Suppressor macrophage treated with lipopolysaccharide for 4 hours (primary cell): ENCODE measurements at regions not wholly inside any gene's neighbourhood (a gene's known extent, or its start where the extent isn't known, plus 50 kb on each side); places are given as distances from the start of the nearest gene placed in this dataset.
"Not testable (repeated sequence)": the region's sequence is repeated elsewhere in the genome, so short reads cannot be mapped to it uniquely, and the experiment has no call there.

Source experiments
- DNase-seq: peaks from one replicate; pipeline ENCODE4 v3.0.0-alpha.2; 2020

DNA sequence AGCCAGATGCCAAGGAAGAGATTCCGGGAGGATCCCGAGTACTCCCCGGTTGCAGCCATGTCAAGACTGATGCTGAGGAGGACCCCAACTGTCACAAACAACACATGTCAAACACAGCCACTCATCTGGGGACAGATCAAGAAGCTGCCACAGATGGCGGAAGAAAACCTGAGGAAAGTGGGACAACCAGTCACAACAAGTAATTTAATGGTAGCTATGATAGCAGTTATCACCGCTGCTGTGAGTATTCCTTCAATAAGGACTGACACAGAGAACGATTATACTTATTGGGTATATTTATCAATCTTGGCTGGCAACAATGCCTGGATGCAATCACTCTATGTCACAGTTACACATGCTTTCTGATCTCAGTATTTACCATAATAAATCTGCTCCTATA, 763.4 kb downstream of the DHX35 start:
- not testable (repeated sequence) for DNase-seq

DNA sequence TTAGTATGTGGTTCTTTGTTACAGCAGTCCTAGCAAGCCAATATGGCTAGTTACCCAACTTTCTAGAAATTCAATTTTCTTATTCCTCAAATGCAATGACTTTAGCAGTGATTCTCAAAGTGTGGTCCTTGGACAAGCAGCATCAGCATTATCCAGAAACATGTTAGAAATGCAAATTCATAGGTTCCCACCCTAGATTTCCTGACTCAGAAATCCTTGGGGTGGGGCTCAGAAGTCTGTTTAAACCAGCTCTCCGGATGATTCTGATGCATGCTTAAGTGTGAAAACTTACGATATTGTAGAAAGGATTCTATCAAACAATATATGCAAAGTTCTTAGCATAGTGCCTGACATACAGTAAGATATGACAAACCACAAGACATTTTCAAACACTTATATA, 757.1 kb downstream of the DHX35 start:
- DNase-seq = no peak

DNA sequence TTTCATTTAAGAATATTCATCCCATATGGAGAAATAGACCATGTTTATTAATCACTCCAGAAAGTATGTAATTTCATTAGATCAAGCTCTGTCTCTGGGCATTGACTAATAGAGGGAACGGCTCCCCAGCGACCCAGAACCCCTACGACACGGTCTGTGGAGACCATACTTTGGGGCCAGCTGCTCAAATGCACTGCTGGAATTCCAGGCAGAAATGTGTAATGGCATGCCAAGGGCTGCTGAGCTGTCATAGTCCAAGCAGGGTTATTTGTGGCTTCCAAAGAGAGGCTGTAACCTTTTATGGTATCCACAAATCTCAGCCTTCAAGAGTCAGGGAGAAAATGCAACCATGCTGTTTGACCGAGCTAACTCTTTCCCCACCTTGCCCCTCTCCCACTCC, 755.8 kb downstream of the DHX35 start:
- DNase-seq = no peak

DNA sequence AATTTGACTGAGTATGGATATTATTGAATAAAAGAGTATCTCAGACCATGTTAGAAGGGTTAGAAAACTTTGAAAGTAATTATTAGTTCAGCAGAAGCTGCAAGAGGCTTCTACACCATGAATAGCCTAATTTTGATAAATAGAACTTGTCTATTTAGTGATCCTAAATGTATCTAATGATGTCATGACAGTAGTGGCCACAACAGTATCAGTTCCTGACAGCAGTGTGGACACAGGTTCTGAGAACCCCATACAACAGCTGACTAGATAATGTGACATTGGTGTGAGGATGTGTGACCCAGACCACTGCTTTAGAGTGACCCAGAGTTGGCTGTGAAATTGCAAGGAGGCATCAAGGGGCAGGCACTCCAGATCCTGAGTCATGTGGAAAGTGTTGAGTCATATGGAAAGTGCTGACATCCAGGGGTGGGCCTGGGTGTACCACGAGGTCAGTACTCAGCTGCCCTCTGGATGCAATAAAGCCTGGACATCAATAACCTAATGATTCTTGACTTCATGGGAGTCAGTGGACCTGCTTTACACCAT, 754.7 kb downstream of the DHX35 start:
- peak; percentile 0 for DNase-seq

DNA sequence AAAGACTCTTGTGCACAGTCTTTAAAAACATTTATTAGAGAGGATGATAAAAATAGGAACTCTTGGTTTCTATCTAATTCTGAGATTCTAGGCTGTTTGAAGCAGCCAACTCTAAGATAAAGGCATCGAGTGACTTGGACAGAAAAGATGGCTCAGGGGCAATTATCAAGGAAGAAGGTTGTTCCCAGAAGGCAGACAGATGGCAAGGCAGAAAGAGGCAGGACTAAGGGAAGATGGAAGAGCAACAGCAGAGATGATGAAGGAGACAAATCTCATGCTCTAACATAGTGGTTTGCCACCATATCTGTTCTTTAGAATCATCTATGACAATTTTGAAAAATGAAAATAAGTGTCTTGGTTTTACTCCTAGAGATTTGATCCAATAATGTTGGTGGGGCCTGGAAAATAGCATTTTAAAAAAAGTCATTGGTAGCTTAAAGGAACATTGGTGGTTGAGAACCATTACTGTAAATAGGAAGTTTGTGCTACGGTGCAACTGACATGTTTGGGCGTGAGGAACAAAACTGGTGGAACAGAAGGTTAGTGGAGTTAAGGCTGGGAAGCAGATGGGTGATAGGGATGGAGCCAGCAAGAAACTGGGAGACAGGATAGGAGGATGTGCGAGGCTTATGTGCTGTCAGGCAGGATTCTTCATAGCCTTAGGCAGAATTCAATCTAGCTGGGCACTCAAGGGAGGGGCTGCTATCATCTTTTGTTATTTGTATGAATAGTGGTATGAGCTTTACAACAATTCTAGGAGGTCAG, 751.1 kb downstream of the DHX35 start:
- DNase-seq = no peak

DNA sequence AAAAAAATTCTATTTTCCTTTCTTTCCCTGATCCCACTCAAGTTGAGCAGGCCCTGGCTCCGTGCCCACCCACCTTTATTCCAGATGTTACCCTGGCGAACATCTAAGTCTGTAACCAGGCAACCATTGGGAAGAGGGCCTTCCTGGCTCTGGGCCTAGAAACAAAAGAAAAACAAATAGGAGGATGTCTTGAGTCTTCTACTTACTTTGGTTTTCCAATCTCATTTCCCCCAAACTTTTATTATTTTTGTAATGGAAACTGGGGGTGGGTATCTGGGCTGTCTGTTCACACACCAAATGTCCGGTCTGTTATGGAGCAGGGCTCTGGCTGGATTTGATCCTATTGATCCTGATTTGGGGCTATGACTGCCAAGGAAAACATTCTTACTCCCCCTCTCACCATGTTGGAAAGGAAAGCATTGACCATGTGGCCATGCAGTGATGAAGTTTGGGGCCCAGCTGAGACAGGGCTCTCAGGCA, 744.1 kb downstream of the DHX35 start:
- DNase-seq = no peak

DNA sequence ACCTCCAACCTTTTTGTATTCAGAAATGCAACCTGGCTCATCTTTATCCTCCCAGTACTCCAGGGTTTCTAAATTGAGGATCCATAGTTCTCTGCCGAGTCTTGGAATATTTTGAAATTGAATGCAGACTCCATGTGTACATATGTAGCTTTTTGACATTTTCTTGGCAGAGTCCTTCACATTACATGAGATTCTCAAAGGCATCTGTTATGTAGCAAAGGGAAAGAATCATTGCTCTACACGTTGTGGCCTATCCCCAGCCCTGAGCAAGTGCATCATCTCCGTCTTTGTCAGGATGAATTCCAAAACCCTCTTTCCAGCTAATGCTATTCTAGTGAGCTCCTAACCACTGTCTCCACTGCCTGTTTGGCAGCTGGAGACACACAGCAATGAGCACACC, 742.9 kb downstream of the DHX35 start:
- no peak for DNase-seq

DNA sequence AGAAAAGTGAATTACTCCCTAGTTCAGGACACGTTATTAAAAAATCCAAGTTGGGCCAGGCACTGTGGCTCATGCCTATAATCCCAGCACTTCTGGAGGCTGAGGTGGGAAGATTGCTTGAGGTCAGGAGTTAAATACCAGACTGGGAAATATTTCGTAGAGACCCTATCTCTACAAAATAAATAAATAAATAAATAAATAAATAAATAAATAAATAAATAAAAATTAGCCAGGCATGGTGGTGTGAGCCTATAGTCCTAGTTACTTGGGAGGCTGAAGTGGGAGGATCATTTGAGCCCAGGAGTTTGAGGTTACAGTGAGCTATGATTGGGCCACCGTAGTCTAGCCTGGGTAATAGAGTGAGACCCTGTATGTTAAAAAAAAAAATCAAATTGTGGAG, 741.2 kb downstream of the DHX35 start:
- DNase-seq = not testable (repeated sequence)

DNA sequence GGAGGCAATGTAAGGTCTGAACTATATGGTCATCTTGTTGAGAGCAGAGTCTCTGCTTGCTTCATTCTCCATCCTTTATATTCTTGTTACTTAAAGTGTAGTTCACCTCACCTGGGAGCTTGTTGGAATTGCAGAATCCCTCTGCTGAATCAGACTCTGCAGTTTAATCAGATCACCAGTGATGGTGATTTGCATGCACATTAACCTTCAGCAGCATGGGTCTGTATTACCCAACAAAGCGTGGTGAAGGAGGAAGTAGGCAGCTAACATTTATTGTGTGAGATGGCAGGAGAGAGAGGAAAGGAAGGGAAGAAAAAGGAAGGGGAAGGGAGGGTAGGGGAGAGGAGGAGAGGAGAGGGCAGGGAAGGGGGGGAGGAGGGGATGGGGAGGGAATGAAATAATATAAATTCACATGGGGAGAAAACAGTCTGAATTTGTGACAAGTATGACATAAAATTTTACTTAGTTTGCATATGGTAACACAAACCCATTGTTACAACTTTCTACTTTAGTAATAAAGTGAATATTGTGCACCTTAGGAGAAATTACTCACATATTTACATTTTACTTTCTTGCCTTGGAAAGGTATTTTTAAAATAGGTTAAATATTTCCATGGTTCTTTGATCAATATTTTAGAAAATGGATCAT, 740.7 kb downstream of the DHX35 start:
- DNase-seq = no peak

DNA sequence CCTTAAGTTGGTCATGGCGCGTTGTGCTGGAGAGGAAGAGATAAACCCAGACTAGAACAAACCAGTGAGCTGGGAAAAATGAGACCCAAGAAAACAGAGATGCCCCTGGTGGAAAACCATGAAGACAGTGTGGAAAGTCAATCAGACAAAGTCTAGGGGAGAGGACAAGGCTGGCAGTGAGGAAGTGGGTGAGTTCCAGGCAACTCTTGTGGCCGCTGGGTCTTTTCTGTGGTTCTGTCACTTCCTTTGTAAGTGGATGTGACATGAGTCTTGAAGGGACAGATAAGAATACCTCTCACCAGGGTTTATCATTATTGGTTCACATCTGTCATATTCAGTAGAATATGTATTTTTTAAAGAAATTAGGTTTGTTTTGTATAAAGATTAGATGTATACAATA, 738.4 kb downstream of the DHX35 start:
- no peak for DNase-seq

DNA sequence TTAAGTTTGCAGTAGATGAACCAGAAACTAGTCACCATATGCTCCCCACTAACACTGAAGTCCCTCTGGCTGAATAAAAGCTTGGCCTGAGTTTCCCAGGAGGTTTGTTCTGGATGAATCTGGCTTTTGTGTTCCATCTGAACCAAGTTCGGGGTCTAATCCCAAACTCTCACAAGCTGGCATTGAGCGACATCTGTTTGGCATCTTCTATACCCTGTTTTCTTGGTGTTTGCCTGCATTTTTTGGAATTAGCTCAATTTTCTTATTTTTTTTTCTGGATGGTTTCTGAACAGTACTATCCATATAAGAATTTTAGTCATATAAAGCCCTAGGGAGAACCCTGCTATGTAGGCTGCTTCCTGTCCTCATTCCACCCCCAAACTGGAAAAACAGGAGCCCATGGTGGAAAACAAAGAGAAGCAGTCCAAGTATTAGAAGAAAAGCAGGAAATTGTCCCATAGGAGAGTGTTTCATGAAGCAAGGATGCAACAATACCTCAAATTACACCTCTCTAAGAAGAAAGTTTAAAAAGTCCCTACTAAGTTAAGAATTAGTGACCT, 737.1 kb downstream of the DHX35 start:
- no peak for DNase-seq

DNA sequence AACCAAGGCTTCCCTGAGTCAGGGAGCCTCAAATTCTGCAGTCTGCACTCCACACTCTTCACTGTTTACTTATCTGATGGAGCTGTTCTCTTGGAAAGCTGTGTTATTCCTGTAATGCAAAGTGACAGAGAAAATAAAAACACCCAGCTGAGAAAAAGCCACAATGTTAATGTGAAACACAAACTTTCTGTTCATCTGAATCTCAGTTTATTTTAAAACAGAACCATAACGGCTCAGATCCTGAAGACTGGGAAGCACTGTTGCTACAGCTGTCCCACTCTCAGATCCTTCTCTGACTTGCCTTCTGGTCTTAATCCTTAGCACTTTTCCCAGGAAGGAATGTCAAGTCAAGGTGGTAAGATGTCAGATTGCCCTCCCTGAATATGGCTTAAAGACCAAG, 736.6 kb downstream of the DHX35 start:
- DNase-seq = no peak

DNA sequence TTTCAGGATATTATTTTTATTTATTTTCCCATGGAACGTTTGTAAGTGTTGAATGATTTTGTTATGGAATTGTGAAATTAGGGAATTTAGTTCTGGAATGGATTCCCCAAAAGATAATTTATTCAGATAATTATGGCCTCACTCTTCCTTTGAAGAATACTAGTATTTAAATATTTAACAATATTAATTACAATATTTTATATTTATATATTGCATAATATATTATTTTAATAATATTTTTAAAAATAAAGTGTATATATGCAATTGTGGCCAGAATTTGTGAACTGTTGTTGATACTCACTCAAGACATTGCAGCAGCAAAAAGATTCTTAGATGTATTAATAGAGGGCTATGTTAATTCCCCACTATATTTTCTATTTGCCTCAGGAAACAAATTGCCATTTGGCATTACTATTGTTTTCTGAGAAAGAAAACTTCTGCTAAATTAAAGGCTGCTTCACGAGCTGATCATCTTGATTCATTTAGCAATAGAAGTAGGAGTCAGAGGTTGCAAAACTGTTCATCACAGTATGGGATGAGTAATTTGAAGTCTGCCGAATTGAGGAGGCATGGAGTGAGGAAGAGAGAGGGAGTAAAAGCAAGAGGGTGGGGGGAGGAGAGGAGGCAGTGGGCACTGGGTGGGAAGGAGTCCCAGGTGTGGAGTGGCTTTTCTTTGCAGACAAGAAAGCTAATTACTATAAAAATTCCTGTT, 729.2 kb downstream of the DHX35 start:
- peak; percentile 3 for DNase-seq

DNA sequence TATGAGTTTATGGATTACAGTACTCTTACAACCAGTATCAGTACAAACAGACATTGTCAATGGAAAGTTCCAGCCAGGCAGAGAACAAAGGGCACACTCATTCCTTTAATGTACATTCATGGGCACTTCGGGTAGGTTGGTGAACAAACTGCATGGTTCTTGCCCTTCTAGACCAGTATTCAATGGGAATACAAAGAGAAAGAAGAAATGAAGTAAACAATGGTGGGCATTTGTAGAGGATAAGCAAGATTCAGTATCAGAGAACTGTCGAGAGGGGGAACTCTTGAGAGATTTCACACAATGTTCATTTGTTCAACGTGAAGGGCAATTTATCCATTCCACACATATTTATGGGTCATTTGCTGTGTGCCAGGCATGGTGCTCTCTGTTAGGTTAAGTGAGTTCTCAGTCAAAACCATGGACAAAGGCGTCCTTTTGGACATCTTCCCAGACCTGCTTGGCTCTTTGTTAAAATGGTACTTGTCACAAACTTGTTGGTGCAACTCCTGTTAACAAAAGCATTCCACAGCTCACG, 714.8 kb downstream of the DHX35 start:
- DNase-seq = no peak

DNA sequence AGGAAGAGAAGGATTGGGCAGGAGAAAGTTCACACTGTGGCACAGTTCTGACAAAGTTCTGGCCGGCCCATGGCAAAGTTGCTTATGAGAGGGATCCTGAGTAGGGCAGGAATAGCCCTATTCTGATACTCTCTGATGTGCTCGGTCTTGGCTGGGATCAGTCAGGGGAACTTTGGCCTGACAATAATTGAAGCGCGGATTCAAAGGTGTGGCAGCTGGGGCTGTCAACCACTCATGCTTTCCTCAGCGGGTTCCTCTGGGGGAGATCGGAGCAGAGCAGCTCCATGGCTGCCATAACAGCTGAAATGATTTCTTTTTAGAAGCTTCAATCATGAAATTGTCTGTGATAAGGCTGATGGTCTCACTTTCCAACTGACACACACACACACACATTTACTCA, 714.1 kb downstream of the DHX35 start:
- DNase-seq = no peak

DNA sequence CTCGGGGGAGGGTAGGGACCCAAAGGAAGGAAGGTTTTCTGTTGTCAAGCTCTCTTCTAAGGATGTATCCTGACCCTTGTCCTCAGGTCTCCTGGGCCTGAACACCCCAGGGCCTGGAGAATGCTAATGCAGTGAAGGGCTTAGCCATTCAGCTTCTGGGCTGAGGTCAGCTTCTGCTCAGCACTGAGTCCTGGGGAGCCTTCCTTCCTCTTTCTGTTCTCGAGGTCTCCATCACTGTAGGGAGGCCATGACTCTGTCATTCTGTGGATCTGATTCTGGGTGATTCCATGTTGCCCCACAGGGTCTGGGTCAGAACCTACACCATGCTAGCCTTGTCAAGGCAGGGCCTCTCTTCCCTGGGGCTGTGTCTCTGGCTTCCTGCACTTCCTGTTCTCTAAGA, 712.7 kb downstream of the DHX35 start:
- no peak for DNase-seq

DNA sequence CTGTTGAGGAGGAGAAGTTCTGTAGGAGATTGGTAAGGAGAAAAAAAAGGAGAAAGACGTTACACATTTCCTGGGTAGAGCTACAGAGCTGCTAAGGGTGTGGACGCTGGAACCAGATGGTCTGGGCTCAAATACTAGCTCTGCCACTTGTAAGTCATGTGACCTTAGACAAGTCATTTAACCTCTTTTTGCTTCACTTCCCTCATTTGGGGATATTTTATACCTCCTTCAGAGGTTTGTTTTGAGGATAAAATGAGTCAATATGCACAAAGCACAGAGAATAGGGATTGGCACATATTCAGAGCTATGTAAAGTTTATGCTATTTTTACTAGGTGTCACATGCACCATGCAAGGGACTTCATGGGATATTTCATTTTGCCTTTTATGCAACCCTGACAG, 708.8 kb downstream of the DHX35 start:
- no peak for DNase-seq

DNA sequence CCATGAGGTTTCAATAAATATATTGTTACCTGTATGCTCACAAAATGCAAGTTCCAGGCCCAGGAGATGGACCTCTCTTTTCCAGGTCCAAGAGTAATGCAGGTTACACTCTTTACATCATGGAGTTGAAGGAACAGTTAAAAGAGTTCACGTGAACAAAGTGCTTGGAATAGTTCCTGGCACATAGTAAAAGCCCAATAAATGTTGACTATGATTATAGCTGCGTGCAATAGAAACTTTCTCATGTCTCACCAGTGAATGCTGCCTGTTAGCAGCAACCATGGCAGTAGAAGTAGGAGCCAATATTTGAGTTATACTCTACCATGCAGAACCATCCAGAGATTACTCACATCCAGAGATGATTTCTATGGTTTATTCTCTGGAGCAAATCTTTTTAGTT, 707.5 kb downstream of the DHX35 start:
- DNase-seq = no peak

DNA sequence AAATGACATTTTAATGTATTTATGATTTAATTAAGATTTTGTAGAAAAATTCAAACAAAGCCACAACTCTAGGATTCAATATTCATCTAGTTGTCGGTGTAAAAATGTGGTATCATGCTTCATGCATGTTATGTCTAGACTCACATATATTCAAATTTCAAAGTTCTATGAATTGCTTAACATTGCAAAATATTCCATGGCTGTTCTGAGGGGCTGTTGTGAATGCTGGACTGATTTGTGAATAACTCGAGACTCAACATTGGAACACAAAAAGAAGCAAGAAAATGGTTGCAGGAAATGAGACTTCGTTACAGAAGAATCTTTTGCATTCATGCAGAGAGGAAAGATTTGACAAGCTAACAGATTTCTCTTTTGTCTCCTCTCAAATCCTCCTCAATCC, 705.9 kb downstream of the DHX35 start:
- no peak for DNase-seq

DNA sequence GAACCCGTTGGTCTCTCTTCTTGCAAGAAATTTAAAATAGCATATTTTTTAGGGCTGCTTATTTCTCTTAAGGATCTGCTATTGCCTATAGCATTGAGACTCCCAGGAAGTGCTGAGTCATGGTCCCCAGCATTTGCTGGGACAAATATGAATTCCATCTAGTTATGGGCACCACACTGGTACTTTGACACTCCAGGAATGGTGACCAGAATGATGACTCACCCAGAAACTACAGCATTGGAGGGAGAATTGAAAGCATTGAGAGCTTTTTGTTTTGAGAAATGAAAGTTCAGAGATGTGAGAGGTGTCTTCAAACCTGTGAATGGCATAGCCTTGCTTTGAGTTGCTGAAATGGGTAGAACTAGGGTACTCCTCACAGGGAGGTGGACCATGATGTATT, 699.7 kb downstream of the DHX35 start:
- DNase-seq = no peak

DNA sequence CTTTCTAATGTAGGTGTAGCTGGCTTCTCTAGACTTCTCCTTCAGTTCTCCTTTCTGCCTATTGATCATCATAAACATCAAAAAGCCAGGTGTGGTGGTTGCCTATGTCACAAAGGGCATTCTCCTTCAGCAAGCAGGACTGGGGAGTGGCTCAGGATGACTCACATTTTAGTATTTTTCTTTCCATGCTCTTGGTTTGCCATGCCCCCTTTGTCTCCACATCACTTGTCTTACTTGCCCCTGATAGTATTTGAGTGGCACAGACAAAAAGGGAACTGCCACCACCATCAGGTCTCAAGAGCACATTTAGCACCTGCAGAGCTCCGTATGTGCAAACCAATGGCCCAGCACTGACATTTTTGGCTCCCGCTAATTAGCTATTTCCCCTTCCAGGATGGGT, 698.8 kb downstream of the DHX35 start:
- no peak for DNase-seq

DNA sequence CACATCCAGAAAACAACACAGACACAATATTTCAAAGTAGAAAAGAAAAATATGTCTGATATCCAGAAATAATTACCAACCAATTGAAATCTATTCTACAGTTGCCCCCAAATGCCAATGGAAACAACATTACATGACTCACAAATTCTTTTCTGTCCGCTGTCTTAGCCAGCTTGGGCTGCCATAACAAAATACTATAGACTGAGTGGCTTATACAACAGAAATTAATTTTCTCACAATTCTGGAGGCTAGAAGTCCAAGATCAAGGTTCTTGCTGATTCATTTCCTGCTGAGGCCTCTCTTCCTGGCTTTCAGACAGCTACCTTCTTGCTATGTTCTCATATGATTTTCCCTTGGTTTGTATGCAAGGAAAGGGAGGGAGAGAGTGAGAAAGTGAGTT, 698.1 kb downstream of the DHX35 start:
- DNase-seq = no peak
